HCT116 (cell line): ENCODE measurements at regions not wholly inside any gene's neighbourhood (a gene's known extent, or its start where the extent isn't known, plus 50 kb on each side); places are given as distances from the start of the nearest gene placed in this dataset.

Source experiments
- ATAC-seq: fragments of 200-7000 bp; cut with Tn5 transposase; 2 replicates; pipeline ENCODE4 v1.9.1; 2020; ENCODE audit warnings: mild to moderate bottlenecking, moderate library complexity
- BruUV-seq: library from RNA; stranded (reverse); fragments of 400-500 nt; replicated peaks from 2 replicates; lab custom pipeline; 2021; lab: Mats Ljungman, UMichigan
- CTCF ChIA-PET: fragments of 300-600 bp; sonication (Branson Sonifier 250); formaldehyde crosslinking; loops from one replicate; lab custom pipeline; 2021; ENCODE audit warnings: antibody characterized with exemption; lab: Charles Lee
- POLR2A ChIA-PET: fragments of 300-600, 350-600 bp; sonication (Branson Sonifier 250); formaldehyde crosslinking; loops from one replicate; lab custom pipeline; 2021; ENCODE audit warnings: antibody characterized with exemption; lab: Charles Lee
- RAD21 ChIA-PET, 2 experiments: fragments of 300-600 bp; sonication (Branson Sonifier 250); formaldehyde crosslinking; loops; one replicate each; lab custom pipeline; 2023; ENCODE audit warnings: low total read pairs in 2 of 2; ENCODE audit not compliant: uncharacterized antibody in 2 of 2, unreplicated experiment in 2 of 2, low non-redundant PET in 1 of 2; lab: Charles Lee
- DNase-seq: peaks from one replicate; pipeline ENCODE4 v3.0.0-alpha.2; 2010; ENCODE audit warnings: low read depth, low spot score
- H2AFZ ChIP-seq: fragments of 200-600 bp; shearing (Covaris generic), sonication (generic); 2 replicates; pipeline ENCODE4 v1.6.1; 2017; ENCODE audit warnings: low read depth, mixed run types, mixed read lengths, antibody characterized with exemption, low read length; ENCODE audit not compliant: poor library complexity, severe bottlenecking
- H3K27ac ChIP-seq: 2 replicates; pipeline ENCODE4 v1.5.1; 2012; ENCODE audit warnings: low read depth, low read length
- H3K27me3 ChIP-seq: fragments of 200-600 bp; sonication (generic); 2 replicates; pipeline ENCODE4 v1.6.1; 2016; ENCODE audit warnings: mixed run types, low read length, mixed read lengths; ENCODE audit not compliant: insufficient read depth
- H3K36me3 ChIP-seq, 2 experiments: fragments of 200-500 bp in 1 of 2; fragments of 200-600 bp in 1 of 2; sonication (Bioruptor generic) in 1 of 2; sonication (generic) in 1 of 2; 2 replicates each; pipeline versions ENCODE4 v1.5.1 to v1.6.1; 2014 to 2016; ENCODE audit warnings: low read length in 2 of 2, inconsistent platforms in 1 of 2, mixed read lengths in 1 of 2, mixed run types in 1 of 2; ENCODE audit not compliant: insufficient read depth in 2 of 2, control insufficient read depth in 1 of 2
- H3K4me1 ChIP-seq, 2 experiments: fragments of 200-600 bp in 1 of 2; sonication (generic) in 1 of 2; 2 replicates each; pipeline versions ENCODE4 v1.5.1 to v1.6.1; 2012 to 2017; ENCODE audit warnings: low read length in 2 of 2, inconsistent platforms in 1 of 2, mild to moderate bottlenecking in 1 of 2, mixed read lengths in 1 of 2, mixed run types in 1 of 2, moderate library complexity in 1 of 2; ENCODE audit not compliant: insufficient read depth in 2 of 2, control insufficient read depth in 1 of 2
- H3K4me2 ChIP-seq: fragments of 200-600 bp; sonication (generic); 2 replicates; pipeline ENCODE4 v1.6.1; 2017; ENCODE audit warnings: mixed run types, low read length, mixed read lengths
- H3K4me3 ChIP-seq, 2 experiments: fragments of 200-600 bp in 1 of 2; sonication (generic) in 1 of 2; replicated peaks in 1 of 2; 2 replicates each; pipeline ENCODE4 v1.5.1; 2011 to 2016; ENCODE audit warnings: low read length in 2 of 2, control low read depth in 1 of 2, low read depth in 1 of 2, mild to moderate bottlenecking in 1 of 2, mixed read lengths in 1 of 2, mixed run types in 1 of 2
- H3K79me2 ChIP-seq: fragments of 200-600 bp; sonication (generic); 2 replicates; pipeline ENCODE4 v1.6.1; 2017; ENCODE audit warnings: mild to moderate bottlenecking, mixed run types, low read length, moderate library complexity, mixed read lengths; ENCODE audit not compliant: insufficient read depth
- H3K9ac ChIP-seq: fragments of 200-600 bp; sonication (generic); 2 replicates; pipeline ENCODE4 v1.6.1; 2016; ENCODE audit warnings: low read length, mixed read lengths
- H3K9me2 ChIP-seq: fragments of 200-600 bp; sonication (generic), shearing (Covaris generic); 2 replicates; pipeline ENCODE4 v1.6.1; 2017; ENCODE audit warnings: mixed run types, mild to moderate bottlenecking, moderate library complexity; ENCODE audit not compliant: insufficient read depth
- H3K9me3 ChIP-seq, 2 experiments: fragments of 200-500 bp in 1 of 2; fragments of 200-600 bp in 1 of 2; sonication (Bioruptor generic) in 1 of 2; sonication (generic) in 1 of 2; 2 replicates each; pipeline ENCODE4 v1.6.1; 2014 to 2017; ENCODE audit warnings: low read length in 2 of 2, mixed read lengths in 2 of 2, inconsistent platforms in 1 of 2, low read depth in 1 of 2, mild to moderate bottlenecking in 1 of 2, mixed run types in 1 of 2, moderate library complexity in 1 of 2; ENCODE audit not compliant: control insufficient read depth in 1 of 2, insufficient read depth in 1 of 2
- H4K20me1 ChIP-seq: fragments of 200-600 bp; sonication (generic), shearing (Covaris generic); 2 replicates; pipeline ENCODE4 v1.6.1; 2017; ENCODE audit warnings: mixed run types, mild to moderate bottlenecking, moderate library complexity; ENCODE audit not compliant: insufficient read depth
- ATF3 ChIP-seq: IDR thresholded peaks from 2 replicates; pipeline ENCODE4 v1.6.1; 2012
- CBX3 ChIP-seq: IDR thresholded peaks from 2 replicates; pipeline ENCODE4 v1.6.1; 2012; ENCODE audit warnings: low read depth
- CEBPB ChIP-seq: IDR thresholded peaks from 2 replicates; pipeline ENCODE4 v1.6.1; 2012; ENCODE audit warnings: low read depth
- ELF1 ChIP-seq: IDR thresholded peaks from 2 replicates; pipeline ENCODE4 v1.6.1; 2012; ENCODE audit warnings: low read depth, borderline replicate concordance
- EZH2 ChIP-seq: fragments of 200-600 bp; sonication (generic); IDR thresholded peaks from 2 replicates; pipeline ENCODE4 v1.6.1; 2017; ENCODE audit warnings: antibody characterized with exemption, mixed run types
- FOSL1 ChIP-seq: IDR thresholded peaks from 2 replicates; pipeline ENCODE4 v1.6.1; 2012; ENCODE audit warnings: low read depth
- JUND ChIP-seq: IDR thresholded peaks from 2 replicates; pipeline ENCODE4 v1.6.1; 2012
- POLR2A ChIP-seq: IDR thresholded peaks from 2 replicates; pipeline ENCODE4 v1.7.0; 2011; ENCODE audit warnings: borderline replicate concordance; ENCODE audit not compliant: insufficient read depth, insufficient read length; ENCODE audit errors: extremely low read depth
- POLR2AphosphoS5 ChIP-seq: IDR thresholded peaks from 2 replicates; pipeline ENCODE4 v1.6.1; 2011; ENCODE audit warnings: mild to moderate bottlenecking, low read depth, low read length, moderate library complexity
- REST ChIP-seq: IDR thresholded peaks from 2 replicates; pipeline ENCODE4 v1.6.1; 2012; ENCODE audit warnings: low read depth
- SRF ChIP-seq: IDR thresholded peaks from 2 replicates; pipeline ENCODE4 v1.6.1; 2012; ENCODE audit warnings: low read depth
- YY1 ChIP-seq: IDR thresholded peaks from 2 replicates; pipeline ENCODE4 v1.6.1; 2011; ENCODE audit warnings: low read length, low read depth, moderate library complexity, mild to moderate bottlenecking; ENCODE audit not compliant: insufficient replicate concordance; ENCODE audit errors: extremely low read depth
- ZFX ChIP-seq: fragments of 450-650 bp; IDR thresholded peaks from 2 replicates; pipeline ENCODE4 v1.6.1; 2017
- intact Hi-C: fragments of 100-400 bp; cut with micrococcal nuclease; formaldehyde crosslinking; loops from 2 replicates; pipeline ENCODE4 v1.10.0; 2022
- TF ChIP-seq, protein P1 (sequence below), 3 experiments: fragments of 200-600 bp in 1 of 3; sonication (generic) in 1 of 3; IDR thresholded peaks in 2 of 3; conservative IDR thresholded peaks in 1 of 3; 2 replicates each; pipeline ENCODE4 v1.5.1; 2012 to 2017; ENCODE audit warnings: low read depth in 2 of 3, low read length in 2 of 3, antibody characterized with exemption in 1 of 3, borderline replicate concordance in 1 of 3, control low read depth in 1 of 3, mild to moderate bottlenecking in 1 of 3, mixed read lengths in 1 of 3, mixed run types in 1 of 3, moderate library complexity in 1 of 3; ENCODE audit not compliant: insufficient read depth in 1 of 3

- no peak for TF ChIP-seq CBX3
- TF ChIP-seq ELF1: no peak
Measured at GRCh38 chr12:75720812-75721641, 209.6 kb upstream of the KRR1 start (continued).

- no peak for TF ChIP-seq ZFX
- TF ChIP-seq ATF3: no peak
- no peak for TF ChIP-seq EZH2
- no peak for TF ChIP-seq POLR2A
- no peak for TF ChIP-seq ELF1
- TF ChIP-seq JUND: no peak
- no peak for TF ChIP-seq YY1
- TF ChIP-seq REST: no peak
- TF ChIP-seq, protein P1, sequence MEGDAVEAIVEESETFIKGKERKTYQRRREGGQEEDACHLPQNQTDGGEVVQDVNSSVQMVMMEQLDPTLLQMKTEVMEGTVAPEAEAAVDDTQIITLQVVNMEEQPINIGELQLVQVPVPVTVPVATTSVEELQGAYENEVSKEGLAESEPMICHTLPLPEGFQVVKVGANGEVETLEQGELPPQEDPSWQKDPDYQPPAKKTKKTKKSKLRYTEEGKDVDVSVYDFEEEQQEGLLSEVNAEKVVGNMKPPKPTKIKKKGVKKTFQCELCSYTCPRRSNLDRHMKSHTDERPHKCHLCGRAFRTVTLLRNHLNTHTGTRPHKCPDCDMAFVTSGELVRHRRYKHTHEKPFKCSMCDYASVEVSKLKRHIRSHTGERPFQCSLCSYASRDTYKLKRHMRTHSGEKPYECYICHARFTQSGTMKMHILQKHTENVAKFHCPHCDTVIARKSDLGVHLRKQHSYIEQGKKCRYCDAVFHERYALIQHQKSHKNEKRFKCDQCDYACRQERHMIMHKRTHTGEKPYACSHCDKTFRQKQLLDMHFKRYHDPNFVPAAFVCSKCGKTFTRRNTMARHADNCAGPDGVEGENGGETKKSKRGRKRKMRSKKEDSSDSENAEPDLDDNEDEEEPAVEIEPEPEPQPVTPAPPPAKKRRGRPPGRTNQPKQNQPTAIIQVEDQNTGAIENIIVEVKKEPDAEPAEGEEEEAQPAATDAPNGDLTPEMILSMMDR (IDR thresholded peaks at IDR 0.05 in 2 of 3, conservative IDR thresholded peaks at IDR 0.05 in 1 of 3; ENCODE audit: borderline replicate concordance in 1 of 3, insufficient read depth in 1 of 3, low read depth in 2 of 3, low read length in 2 of 3): no peak
- no peak for TF ChIP-seq POLR2AphosphoS5
- TF ChIP-seq SRF: no peak
- no peak for TF ChIP-seq FOSL1
- TF ChIP-seq CEBPB: no peak
- no peak for TF ChIP-seq CBX3
Measured at GRCh38 chr12:75717902-75718301, 206.5 kb upstream of the KRR1 start.

More at GRCh38 chr12:75717902-75718301, 206.5 kb upstream of the KRR1 start:
- H3K9me3 ChIP-seq: no peaks in the 10 kb centered on the region
- peaks cover 7% of the 10 kb centered on the region; the same call in 1 of the 2 replicates for H3K79me2 ChIP-seq
- H3K9me2 ChIP-seq: no peaks in the 10 kb centered on the region
- peak overlapping the region; percentile 100 for H3K27ac ChIP-seq
- ChIA-PET POLR2A (interaction anchor here (0.7 to 11.0 kb wide), 6 partner anchors 8 to 307 kb away, joined by 3 to 89 read pairs (median 6); no protein-coding TSS in a partner anchor), RAD21 (no interaction called here), CTCF (no interaction called here)
- no TSS peak for BruUV-seq
- intact Hi-C loops: no loop called here
- no peak for ATAC-seq
- no peak overlapping the region for H3K4me3 ChIP-seq
- no peaks in the 10 kb centered on the region for H3K36me3 ChIP-seq
- no peak for DNase-seq
- no peak overlapping the region for H3K9ac ChIP-seq
- peaks cover 79 to 93% of the 10 kb centered on the region in 2 experiments for H3K4me1 ChIP-seq
- H4K20me1 ChIP-seq: no peaks in the 10 kb centered on the region
- no peak overlapping the region for H2AFZ ChIP-seq
- H3K27me3 ChIP-seq: no peaks in the 10 kb centered on the region
- no peak overlapping the region for H3K4me2 ChIP-seq
